ENCODE measurements at regions not wholly inside any gene's neighbourhood (a gene's known extent, or its start where the extent isn't known, plus 50 kb on each side); places are given as distances from the start of the nearest gene placed in this dataset.

DNA sequence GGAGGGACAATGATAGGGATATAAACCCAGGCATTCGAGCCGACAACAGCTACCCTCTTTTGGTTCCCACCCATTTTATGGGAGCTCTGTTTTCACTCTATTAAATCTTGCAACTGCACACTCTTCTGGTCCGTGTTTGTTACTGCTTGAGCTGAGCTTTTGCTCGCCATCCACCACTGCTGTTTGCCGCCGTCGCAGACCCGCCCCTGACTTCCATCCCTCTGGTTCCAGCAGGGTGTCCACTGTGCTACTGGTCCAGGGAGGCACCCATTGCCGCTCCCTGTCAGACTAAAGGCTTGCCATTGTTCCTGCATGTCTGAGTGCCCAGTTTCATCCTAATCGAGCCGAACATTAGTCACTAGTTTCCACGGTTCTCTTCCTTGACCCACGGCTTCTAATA lies 1170.5 kb upstream of the PABPC4L start:
- Histone ChIP-seq H3K27ac (ENCODE audit: low read depth in 1 of 2, low read length in 1 of 2) (no peak overlapping the region), H3K4me3 (no peak overlapping the region), H3K9me3 (ENCODE audit: control insufficient read depth in 4 of 4, insufficient read depth in 3 of 4, low read length in 3 of 4) (no peaks in the 10 kb centered on the region), H3K36me3 (ENCODE audit: control insufficient read depth in 4 of 4, insufficient read depth in 4 of 4, low read length in 4 of 4) (no peaks in the 10 kb centered on the region), H3K9ac (ENCODE audit: insufficient read depth in 1 of 2, low read length in 2 of 2) (no peak overlapping the region), H3K27me3 (ENCODE audit: control insufficient read depth in 3 of 3, insufficient read depth in 3 of 3, low read length in 2 of 3) (no peaks in the 10 kb centered on the region), H3K4me1 (ENCODE audit: control insufficient read depth in 5 of 5, insufficient read depth in 5 of 5, low read length in 5 of 5) (no peaks in the 10 kb centered on the region)
- ATAC-seq (ENCODE audit: insufficient read depth, low FRiP score): no peak
- 92 to 94% methylated on average over 13 of the region's 13 CpGs for WGBS, 2 donors
- TF ChIP-seq, protein P1, sequence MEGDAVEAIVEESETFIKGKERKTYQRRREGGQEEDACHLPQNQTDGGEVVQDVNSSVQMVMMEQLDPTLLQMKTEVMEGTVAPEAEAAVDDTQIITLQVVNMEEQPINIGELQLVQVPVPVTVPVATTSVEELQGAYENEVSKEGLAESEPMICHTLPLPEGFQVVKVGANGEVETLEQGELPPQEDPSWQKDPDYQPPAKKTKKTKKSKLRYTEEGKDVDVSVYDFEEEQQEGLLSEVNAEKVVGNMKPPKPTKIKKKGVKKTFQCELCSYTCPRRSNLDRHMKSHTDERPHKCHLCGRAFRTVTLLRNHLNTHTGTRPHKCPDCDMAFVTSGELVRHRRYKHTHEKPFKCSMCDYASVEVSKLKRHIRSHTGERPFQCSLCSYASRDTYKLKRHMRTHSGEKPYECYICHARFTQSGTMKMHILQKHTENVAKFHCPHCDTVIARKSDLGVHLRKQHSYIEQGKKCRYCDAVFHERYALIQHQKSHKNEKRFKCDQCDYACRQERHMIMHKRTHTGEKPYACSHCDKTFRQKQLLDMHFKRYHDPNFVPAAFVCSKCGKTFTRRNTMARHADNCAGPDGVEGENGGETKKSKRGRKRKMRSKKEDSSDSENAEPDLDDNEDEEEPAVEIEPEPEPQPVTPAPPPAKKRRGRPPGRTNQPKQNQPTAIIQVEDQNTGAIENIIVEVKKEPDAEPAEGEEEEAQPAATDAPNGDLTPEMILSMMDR (IDR thresholded peaks at IDR 0.05; ENCODE audit: control extremely low read depth, extremely low read depth): no peak
- no peak for DNase-seq

DNA sequence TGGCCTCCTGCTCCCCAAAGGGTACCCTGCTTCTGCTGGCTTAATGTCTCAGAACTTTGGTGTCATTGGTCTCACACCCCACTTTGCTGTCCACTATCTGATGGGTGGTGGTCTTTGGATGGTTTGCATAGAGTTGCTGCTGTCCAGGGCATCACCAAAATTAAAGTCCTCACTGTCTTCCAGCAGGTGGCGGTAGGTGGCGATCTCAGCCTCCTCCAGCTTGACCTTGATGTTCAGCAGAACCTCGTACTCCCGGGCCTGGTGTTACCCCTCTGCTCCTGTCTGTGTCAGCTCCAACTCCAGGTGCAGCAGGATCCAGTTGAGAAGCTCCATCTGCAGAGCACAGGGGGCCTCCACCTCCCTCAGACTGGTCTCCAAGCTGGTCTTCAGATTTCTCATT lies 1169.5 kb upstream of the PABPC4L start:
- WGBS, 2 donors: 79 to 82% methylated on average over 4 of the region's 4 CpGs
- Histone ChIP-seq H3K27me3 (ENCODE audit: control insufficient read depth in 3 of 3, insufficient read depth in 3 of 3, low read length in 2 of 3) (no peaks in the 10 kb centered on the region), H3K9ac (ENCODE audit: insufficient read depth in 1 of 2, low read length in 2 of 2) (no peak overlapping the region), H3K4me3 (no peak overlapping the region), H3K36me3 (ENCODE audit: control insufficient read depth in 4 of 4, insufficient read depth in 4 of 4, low read length in 4 of 4) (no peaks in the 10 kb centered on the region), H3K27ac (ENCODE audit: low read depth in 1 of 2, low read length in 1 of 2) (no peak overlapping the region), H3K4me1 (ENCODE audit: control insufficient read depth in 5 of 5, insufficient read depth in 5 of 5, low read length in 5 of 5) (no peaks in the 10 kb centered on the region), H3K9me3 (ENCODE audit: control insufficient read depth in 4 of 4, insufficient read depth in 3 of 4, low read length in 3 of 4) (no peaks in the 10 kb centered on the region)
- TF ChIP-seq, protein P1 (IDR thresholded peaks at IDR 0.05; ENCODE audit: control extremely low read depth, extremely low read depth): no peak
- DNase-seq (no peak), ATAC-seq (ENCODE audit: insufficient read depth, low FRiP score) (no peak)

DNA sequence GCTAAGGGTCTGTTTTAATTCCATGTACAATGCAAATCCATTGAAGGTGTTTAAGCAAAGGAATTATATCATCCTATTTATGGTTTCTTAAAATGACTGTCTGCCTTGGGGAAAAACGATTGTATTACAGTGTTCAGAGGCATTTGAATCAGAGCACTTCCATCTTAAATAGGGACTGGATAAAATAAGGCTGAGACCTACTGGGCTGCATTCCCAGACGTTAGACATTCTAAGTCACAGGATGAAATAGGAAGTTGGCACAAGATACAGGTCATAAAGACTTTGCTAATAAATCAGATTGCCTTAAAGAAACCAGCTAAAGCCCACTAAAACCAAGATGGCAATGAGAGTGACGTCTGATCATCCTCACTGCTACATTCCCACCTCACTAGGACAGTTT lies 1167.2 kb upstream of the PABPC4L start:
- Histone ChIP-seq H3K4me3 (no peak overlapping the region), H3K36me3 (ENCODE audit: control insufficient read depth in 4 of 4, insufficient read depth in 4 of 4, low read length in 4 of 4) (no peaks in the 10 kb centered on the region), H3K27ac (ENCODE audit: low read depth in 1 of 2, low read length in 1 of 2) (no peak overlapping the region), H3K9ac (ENCODE audit: insufficient read depth in 1 of 2, low read length in 2 of 2) (no peak overlapping the region), H3K9me3 (ENCODE audit: control insufficient read depth in 4 of 4, insufficient read depth in 3 of 4, low read length in 3 of 4) (no peaks in the 10 kb centered on the region), H3K4me1 (ENCODE audit: control insufficient read depth in 5 of 5, insufficient read depth in 5 of 5, low read length in 5 of 5) (no peaks in the 10 kb centered on the region), H3K27me3 (ENCODE audit: control insufficient read depth in 3 of 3, insufficient read depth in 3 of 3, low read length in 2 of 3) (no peaks in the 10 kb centered on the region)
- no peak for DNase-seq
- TF ChIP-seq, protein P1 (IDR thresholded peaks at IDR 0.05; ENCODE audit: control extremely low read depth, extremely low read depth): no peak
- no peak for ATAC-seq (ENCODE audit: insufficient read depth, low FRiP score)
- WGBS, 2 donors: 55 to 67% methylated on average over 3 of the region's 3 CpGs

DNA sequence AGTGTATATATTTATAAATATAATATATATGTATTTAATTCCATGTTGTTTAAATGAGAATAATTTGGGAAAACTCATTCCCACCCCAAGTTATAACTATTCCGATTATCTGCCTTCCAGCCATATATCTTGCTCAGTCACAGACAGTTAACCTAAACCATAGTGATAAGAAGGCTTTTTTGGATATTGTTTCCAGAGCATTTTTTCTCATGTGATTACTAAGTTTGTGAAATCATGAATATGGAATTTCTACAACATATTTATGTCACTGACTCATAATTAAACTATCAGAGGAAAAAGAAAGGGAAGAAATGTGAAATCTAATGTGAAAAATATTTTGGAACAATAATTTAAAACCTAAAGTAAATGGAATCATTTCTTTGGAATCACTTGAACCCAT lies 1163.5 kb upstream of the PABPC4L start:
- TF ChIP-seq, protein P1 (IDR thresholded peaks at IDR 0.05; ENCODE audit: control extremely low read depth, extremely low read depth): no peak
- no peak for ATAC-seq (ENCODE audit: insufficient read depth, low FRiP score)

More for the DNA sequence above, 1163.5 kb upstream of the PABPC4L start:
- Histone ChIP-seq H3K4me3 (no peak overlapping the region), H3K27me3 (ENCODE audit: control insufficient read depth in 3 of 3, insufficient read depth in 3 of 3, low read length in 2 of 3) (no peaks in the 10 kb centered on the region), H3K4me1 (ENCODE audit: control insufficient read depth in 5 of 5, insufficient read depth in 5 of 5, low read length in 5 of 5) (no peaks in the 10 kb centered on the region), H3K9me3 (ENCODE audit: control insufficient read depth in 4 of 4, insufficient read depth in 3 of 4, low read length in 3 of 4) (no peaks in the 10 kb centered on the region), H3K36me3 (ENCODE audit: control insufficient read depth in 4 of 4, insufficient read depth in 4 of 4, low read length in 4 of 4) (no peaks in the 10 kb centered on the region), H3K27ac (ENCODE audit: low read depth in 1 of 2, low read length in 1 of 2) (no peak overlapping the region), H3K9ac (ENCODE audit: insufficient read depth in 1 of 2, low read length in 2 of 2) (no peak overlapping the region)
- DNase-seq: peak in 1 of 3 donors; percentile 1
- 79 to 80% methylated on average over 1 of the region's 1 CpG for WGBS, 2 donors
